Lung (tissue), 11 donors: ENCODE measurements at regions not wholly inside any gene's neighbourhood (a gene's known extent, or its start where the extent isn't known, plus 50 kb on each side); places are given as distances from the start of the nearest gene placed in this dataset.

Source experiments
- ATAC-seq: fragments of 200-7000 bp; cut with Tn5 transposase; one replicate; pipeline ENCODE4 v1.9.1; 2020; ENCODE audit warnings: moderate number of reproducible peaks; ENCODE audit not compliant: insufficient read depth, low FRiP score
- DNase-seq, 3 donors: peaks; one replicate each; pipeline ENCODE4 v3.0.0-alpha.2; 2013 to 2017
- H3K27ac ChIP-seq, 2 donors: one replicate each; pipeline ENCODE4 v1.5.1; 2013; ENCODE audit warnings: mild to moderate bottlenecking in 2 of 2, moderate library complexity in 2 of 2, control low read depth in 1 of 2, inconsistent platforms in 1 of 2, low read depth in 1 of 2, low read length in 1 of 2
- H3K27me3 ChIP-seq, 3 donors: one replicate each; pipeline ENCODE4 v1.5.1; 2013; ENCODE audit warnings: low read length in 2 of 3; ENCODE audit not compliant: control insufficient read depth in 3 of 3, insufficient read depth in 3 of 3
- H3K36me3 ChIP-seq, 4 donors: one replicate each; pipeline ENCODE4 v1.5.1; 2013; ENCODE audit warnings: low read length in 4 of 4, mild to moderate bottlenecking in 1 of 4, moderate library complexity in 1 of 4; ENCODE audit not compliant: control insufficient read depth in 4 of 4, insufficient read depth in 4 of 4
- H3K4me1 ChIP-seq, 5 donors: one replicate each; pipeline ENCODE4 v1.5.1; 2013; ENCODE audit warnings: low read length in 5 of 5, mild to moderate bottlenecking in 2 of 5, moderate library complexity in 1 of 5; ENCODE audit not compliant: control insufficient read depth in 5 of 5, insufficient read depth in 5 of 5
- H3K4me3 ChIP-seq: one replicate; pipeline ENCODE4 v1.5.1; 2013; ENCODE audit warnings: mild to moderate bottlenecking, control low read depth, moderate library complexity
- H3K9ac ChIP-seq, 2 donors: one replicate each; pipeline ENCODE4 v1.5.1; 2013; ENCODE audit warnings: low read length in 2 of 2, control low read depth in 1 of 2; ENCODE audit not compliant: insufficient read depth in 1 of 2
- H3K9me3 ChIP-seq, 4 donors: one replicate each; pipeline ENCODE4 v1.5.1; 2013; ENCODE audit warnings: low read length in 3 of 4, mild to moderate bottlenecking in 1 of 4, moderate library complexity in 1 of 4; ENCODE audit not compliant: control insufficient read depth in 4 of 4, insufficient read depth in 3 of 4
- CTCF ChIP-seq: IDR thresholded peaks from 2 replicates; pipeline ENCODE4 v1.5.1; 2012; ENCODE audit warnings: mild to moderate bottlenecking; ENCODE audit errors: control extremely low read depth, extremely low read depth
- WGBS, 2 donors: extraction: QIAGEN DNeasy Blood & Tissue Kit; methylation state at CpG; one replicate each; pipeline ENCODE4 v1.1.7; 2013; 5-methylcytosine and 5-hydroxymethylcytosine counted together
- donor health status: control.
- donor health status: control.
- donor health status: Bipolar disorder and iron deficiency.
- donor health status: healthy.
- donor health status: DM: yes; HTN: yes; CAD: no.

GRCh38 chr6:111994791-111995190 is 59.1 kb upstream of the CCN6 start:
- peaks cover 0 to 10% (median 2%) of the 10 kb centered on the region in 5 donors for H3K4me1 ChIP-seq
- DNase-seq (no peak), ATAC-seq (no peak)
- no peaks in the 10 kb centered on the region for H3K9me3 ChIP-seq
- no peaks in the 10 kb centered on the region for H3K36me3 ChIP-seq
- 89 to 91% methylated on average over 6 of the region's 6 CpGs for WGBS, 2 donors
- no peak overlapping the region for H3K4me3 ChIP-seq
- H3K9ac ChIP-seq = no peak overlapping the region
- no peaks in the 10 kb centered on the region for H3K27me3 ChIP-seq
- no peak overlapping the region for H3K27ac ChIP-seq
- TF ChIP-seq CTCF = no peak

GRCh38 chr6:111995404-111995803 is 58.5 kb upstream of the CCN6 start:
- H3K27ac ChIP-seq = no peak overlapping the region
- no peaks in the 10 kb centered on the region for H3K36me3 ChIP-seq
- H3K4me3 ChIP-seq = no peak overlapping the region
- H3K27me3 ChIP-seq = no peaks in the 10 kb centered on the region
- DNase-seq (no peak), ATAC-seq (no peak)
- no peak overlapping the region for H3K9ac ChIP-seq
- 95 to 98% methylated on average over 2 of the region's 2 CpGs for WGBS, 2 donors
- no peaks in the 10 kb centered on the region for H3K9me3 ChIP-seq
- no peak for TF ChIP-seq CTCF
- peaks cover 0 to 10% (median 2%) of the 10 kb centered on the region in 5 donors for H3K4me1 ChIP-seq

- ATAC-seq = no peak
- Histone ChIP-seq H3K9me3 (no peaks in the 10 kb centered on the region), H3K4me3 (no peak overlapping the region), H3K27ac (no peak overlapping the region), H3K27me3 (no peaks in the 10 kb centered on the region), H3K4me1 (peaks cover 0 to 10% (median 2%) of the 10 kb centered on the region in 5 donors), H3K9ac (no peak overlapping the region), H3K36me3 (no peaks in the 10 kb centered on the region)
- WGBS, 2 donors = 88 to 89% methylated on average over 17 of the region's 17 CpGs
- TF ChIP-seq CTCF = no peak
- no peak for DNase-seq
Observed at GRCh38 chr6:111996144-111996865, 57.6 kb upstream of the CCN6 start.
